ENCODE measurements at regions not wholly inside any gene's neighbourhood (a gene's known extent, or its start where the extent isn't known, plus 50 kb on each side); places are given as distances from the start of the nearest gene placed in this dataset.

DNA sequence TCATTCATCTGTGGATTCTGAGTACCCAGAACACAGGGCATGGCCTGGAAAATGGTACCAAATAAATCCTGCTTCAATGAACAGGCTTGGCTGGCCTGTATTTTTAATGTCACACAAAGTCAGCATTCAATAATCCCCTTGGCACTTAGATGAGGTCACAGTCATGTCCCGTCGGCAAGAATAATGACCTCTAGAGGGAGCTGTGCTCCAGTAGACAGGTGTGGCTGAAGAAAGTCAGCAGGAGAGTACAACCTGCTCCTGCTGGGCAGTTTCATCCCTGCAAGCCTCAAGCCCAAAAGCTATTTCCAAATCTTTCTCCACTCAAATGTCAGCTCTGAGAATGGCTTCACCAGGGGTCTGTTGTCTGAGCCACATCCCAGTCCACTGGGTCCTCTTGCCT lies 404.0 kb upstream of the F9 start:
- TF ChIP-seq, protein P1, sequence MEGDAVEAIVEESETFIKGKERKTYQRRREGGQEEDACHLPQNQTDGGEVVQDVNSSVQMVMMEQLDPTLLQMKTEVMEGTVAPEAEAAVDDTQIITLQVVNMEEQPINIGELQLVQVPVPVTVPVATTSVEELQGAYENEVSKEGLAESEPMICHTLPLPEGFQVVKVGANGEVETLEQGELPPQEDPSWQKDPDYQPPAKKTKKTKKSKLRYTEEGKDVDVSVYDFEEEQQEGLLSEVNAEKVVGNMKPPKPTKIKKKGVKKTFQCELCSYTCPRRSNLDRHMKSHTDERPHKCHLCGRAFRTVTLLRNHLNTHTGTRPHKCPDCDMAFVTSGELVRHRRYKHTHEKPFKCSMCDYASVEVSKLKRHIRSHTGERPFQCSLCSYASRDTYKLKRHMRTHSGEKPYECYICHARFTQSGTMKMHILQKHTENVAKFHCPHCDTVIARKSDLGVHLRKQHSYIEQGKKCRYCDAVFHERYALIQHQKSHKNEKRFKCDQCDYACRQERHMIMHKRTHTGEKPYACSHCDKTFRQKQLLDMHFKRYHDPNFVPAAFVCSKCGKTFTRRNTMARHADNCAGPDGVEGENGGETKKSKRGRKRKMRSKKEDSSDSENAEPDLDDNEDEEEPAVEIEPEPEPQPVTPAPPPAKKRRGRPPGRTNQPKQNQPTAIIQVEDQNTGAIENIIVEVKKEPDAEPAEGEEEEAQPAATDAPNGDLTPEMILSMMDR (conservative IDR thresholded peaks at IDR 0.05; ENCODE audit: low read length) = peak; percentile 72
- TF ChIP-seq EZH2phosphoT487 (IDR thresholded peaks at IDR 0.05; ENCODE audit: borderline replicate concordance, low read depth, low read length) = no peak
